ENCODE measurements at regions not wholly inside any gene's neighbourhood (a gene's known extent, or its start where the extent isn't known, plus 50 kb on each side); places are given as distances from the start of the nearest gene placed in this dataset.

DNA sequence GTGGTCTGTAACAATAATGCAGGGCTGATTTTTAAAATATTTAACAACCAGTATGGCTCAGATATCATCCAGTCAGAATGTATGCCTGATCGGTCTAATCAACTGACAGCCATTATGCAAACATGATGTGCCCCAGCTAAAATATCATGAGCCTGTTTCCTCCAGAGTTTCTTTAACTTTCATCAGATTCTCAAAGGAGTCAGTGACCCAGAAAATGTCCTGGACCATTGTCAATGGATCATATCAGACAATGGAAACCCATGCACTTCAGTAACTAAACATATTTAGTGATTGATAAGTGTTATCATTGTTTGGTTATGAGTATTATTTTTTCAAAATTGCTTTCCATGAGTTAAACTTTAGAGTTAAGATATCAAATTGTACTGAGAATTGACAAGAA, 173.5 kb downstream of the LMBRD1 start:
- Mint-ChIP-seq H3K4me1 (peaks cover 29% of the 10 kb centered on the region), H3K27me3 (ENCODE audit: low read depth) (no peaks in the 10 kb centered on the region), H3K4me3 (no peak overlapping the region), H3K36me3 (no peaks in the 10 kb centered on the region), H3K27ac (no peak overlapping the region), H3K9me3 (no peaks in the 10 kb centered on the region)
- ChIA-PET CTCF (interaction anchor here (0.6 kb wide), 1 partner anchor 195 kb away, joined by 3 read pairs; no protein-coding TSS in a partner anchor), POLR2A (no interaction called here)
- DNase-seq (ENCODE audit: low spot score) (no peak), ATAC-seq (no peak)
- TF ChIP-seq, protein P1, sequence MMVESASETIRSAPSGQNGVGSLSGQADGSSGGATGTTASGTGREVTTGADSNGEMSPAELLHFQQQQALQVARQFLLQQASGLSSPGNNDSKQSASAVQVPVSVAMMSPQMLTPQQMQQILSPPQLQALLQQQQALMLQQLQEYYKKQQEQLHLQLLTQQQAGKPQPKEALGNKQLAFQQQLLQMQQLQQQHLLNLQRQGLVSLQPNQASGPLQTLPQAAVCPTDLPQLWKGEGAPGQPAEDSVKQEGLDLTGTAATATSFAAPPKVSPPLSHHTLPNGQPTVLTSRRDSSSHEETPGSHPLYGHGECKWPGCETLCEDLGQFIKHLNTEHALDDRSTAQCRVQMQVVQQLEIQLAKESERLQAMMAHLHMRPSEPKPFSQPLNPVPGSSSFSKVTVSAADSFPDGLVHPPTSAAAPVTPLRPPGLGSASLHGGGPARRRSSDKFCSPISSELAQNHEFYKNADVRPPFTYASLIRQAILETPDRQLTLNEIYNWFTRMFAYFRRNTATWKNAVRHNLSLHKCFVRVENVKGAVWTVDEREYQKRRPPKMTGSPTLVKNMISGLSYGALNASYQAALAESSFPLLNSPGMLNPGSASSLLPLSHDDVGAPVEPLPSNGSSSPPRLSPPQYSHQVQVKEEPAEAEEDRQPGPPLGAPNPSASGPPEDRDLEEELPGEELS (CRISPR knock-in tag; IDR thresholded peaks at IDR 0.05), result no peak
- TF ChIP-seq, protein P2, sequence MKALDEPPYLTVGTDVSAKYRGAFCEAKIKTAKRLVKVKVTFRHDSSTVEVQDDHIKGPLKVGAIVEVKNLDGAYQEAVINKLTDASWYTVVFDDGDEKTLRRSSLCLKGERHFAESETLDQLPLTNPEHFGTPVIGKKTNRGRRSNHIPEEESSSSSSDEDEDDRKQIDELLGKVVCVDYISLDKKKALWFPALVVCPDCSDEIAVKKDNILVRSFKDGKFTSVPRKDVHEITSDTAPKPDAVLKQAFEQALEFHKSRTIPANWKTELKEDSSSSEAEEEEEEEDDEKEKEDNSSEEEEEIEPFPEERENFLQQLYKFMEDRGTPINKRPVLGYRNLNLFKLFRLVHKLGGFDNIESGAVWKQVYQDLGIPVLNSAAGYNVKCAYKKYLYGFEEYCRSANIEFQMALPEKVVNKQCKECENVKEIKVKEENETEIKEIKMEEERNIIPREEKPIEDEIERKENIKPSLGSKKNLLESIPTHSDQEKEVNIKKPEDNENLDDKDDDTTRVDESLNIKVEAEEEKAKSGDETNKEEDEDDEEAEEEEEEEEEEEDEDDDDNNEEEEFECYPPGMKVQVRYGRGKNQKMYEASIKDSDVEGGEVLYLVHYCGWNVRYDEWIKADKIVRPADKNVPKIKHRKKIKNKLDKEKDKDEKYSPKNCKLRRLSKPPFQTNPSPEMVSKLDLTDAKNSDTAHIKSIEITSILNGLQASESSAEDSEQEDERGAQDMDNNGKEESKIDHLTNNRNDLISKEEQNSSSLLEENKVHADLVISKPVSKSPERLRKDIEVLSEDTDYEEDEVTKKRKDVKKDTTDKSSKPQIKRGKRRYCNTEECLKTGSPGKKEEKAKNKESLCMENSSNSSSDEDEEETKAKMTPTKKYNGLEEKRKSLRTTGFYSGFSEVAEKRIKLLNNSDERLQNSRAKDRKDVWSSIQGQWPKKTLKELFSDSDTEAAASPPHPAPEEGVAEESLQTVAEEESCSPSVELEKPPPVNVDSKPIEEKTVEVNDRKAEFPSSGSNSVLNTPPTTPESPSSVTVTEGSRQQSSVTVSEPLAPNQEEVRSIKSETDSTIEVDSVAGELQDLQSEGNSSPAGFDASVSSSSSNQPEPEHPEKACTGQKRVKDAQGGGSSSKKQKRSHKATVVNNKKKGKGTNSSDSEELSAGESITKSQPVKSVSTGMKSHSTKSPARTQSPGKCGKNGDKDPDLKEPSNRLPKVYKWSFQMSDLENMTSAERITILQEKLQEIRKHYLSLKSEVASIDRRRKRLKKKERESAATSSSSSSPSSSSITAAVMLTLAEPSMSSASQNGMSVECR (CRISPR knock-in tag; IDR thresholded peaks at IDR 0.05; ENCODE audit: borderline replicate concordance), result no peak
- no peak for TF ChIP-seq ZNF423 (CRISPR knock-in tag; IDR thresholded peaks at IDR 0.05)
- TF ChIP-seq, protein P3, sequence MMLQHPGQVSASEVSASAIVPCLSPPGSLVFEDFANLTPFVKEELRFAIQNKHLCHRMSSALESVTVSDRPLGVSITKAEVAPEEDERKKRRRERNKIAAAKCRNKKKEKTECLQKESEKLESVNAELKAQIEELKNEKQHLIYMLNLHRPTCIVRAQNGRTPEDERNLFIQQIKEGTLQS (CRISPR knock-in tag; conservative IDR thresholded peaks at IDR 0.05), result no peak
- no peak for TF ChIP-seq NFYB (CRISPR knock-in tag; conservative IDR thresholded peaks at IDR 0.05; ENCODE audit: low read depth)
- TF ChIP-seq, protein P4, sequence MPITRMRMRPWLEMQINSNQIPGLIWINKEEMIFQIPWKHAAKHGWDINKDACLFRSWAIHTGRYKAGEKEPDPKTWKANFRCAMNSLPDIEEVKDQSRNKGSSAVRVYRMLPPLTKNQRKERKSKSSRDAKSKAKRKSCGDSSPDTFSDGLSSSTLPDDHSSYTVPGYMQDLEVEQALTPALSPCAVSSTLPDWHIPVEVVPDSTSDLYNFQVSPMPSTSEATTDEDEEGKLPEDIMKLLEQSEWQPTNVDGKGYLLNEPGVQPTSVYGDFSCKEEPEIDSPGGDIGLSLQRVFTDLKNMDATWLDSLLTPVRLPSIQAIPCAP (CRISPR knock-in tag; IDR thresholded peaks at IDR 0.05), result no peak
- no peak for TF ChIP-seq CREM (CRISPR knock-in tag; IDR thresholded peaks at IDR 0.05)
- TF ChIP-seq NR1H2 (CRISPR knock-in tag; IDR thresholded peaks at IDR 0.05), result no peak
- TF ChIP-seq, protein P5, sequence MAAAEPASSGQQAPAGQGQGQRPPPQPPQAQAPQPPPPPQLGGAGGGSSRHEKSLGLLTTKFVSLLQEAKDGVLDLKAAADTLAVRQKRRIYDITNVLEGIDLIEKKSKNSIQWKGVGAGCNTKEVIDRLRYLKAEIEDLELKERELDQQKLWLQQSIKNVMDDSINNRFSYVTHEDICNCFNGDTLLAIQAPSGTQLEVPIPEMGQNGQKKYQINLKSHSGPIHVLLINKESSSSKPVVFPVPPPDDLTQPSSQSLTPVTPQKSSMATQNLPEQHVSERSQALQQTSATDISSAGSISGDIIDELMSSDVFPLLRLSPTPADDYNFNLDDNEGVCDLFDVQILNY (CRISPR knock-in tag; IDR thresholded peaks at IDR 0.05), result no peak
- TF ChIP-seq, protein P6, sequence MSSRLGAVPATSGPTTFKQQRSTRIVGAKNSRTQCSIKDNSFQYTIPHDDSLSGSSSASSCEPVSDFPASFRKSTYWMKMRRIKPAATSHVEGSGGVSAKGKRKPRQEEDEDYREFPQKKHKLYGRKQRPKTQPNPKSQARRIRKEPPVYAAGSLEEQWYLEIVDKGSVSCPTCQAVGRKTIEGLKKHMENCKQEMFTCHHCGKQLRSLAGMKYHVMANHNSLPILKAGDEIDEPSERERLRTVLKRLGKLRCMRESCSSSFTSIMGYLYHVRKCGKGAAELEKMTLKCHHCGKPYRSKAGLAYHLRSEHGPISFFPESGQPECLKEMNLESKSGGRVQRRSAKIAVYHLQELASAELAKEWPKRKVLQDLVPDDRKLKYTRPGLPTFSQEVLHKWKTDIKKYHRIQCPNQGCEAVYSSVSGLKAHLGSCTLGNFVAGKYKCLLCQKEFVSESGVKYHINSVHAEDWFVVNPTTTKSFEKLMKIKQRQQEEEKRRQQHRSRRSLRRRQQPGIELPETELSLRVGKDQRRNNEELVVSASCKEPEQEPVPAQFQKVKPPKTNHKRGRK (CRISPR knock-in tag; IDR thresholded peaks at IDR 0.05; ENCODE audit: borderline replicate concordance), result no peak
- TF ChIP-seq GRHL2 (CRISPR knock-in tag; IDR thresholded peaks at IDR 0.05; ENCODE audit: insufficient replicate concordance, severe bottlenecking), result no peak
- no peak for TF ChIP-seq NFE2L1 (CRISPR knock-in tag; IDR thresholded peaks at IDR 0.05)
- TF ChIP-seq, protein P7, sequence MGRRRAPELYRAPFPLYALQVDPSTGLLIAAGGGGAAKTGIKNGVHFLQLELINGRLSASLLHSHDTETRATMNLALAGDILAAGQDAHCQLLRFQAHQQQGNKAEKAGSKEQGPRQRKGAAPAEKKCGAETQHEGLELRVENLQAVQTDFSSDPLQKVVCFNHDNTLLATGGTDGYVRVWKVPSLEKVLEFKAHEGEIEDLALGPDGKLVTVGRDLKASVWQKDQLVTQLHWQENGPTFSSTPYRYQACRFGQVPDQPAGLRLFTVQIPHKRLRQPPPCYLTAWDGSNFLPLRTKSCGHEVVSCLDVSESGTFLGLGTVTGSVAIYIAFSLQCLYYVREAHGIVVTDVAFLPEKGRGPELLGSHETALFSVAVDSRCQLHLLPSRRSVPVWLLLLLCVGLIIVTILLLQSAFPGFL (CRISPR knock-in tag; IDR thresholded peaks at IDR 0.05; ENCODE audit: borderline replicate concordance), result no peak
- TF ChIP-seq, protein P8, sequence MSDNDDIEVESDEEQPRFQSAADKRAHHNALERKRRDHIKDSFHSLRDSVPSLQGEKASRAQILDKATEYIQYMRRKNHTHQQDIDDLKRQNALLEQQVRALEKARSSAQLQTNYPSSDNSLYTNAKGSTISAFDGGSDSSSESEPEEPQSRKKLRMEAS (CRISPR knock-in tag; IDR thresholded peaks at IDR 0.05), result no peak
- TF ChIP-seq, protein P9, sequence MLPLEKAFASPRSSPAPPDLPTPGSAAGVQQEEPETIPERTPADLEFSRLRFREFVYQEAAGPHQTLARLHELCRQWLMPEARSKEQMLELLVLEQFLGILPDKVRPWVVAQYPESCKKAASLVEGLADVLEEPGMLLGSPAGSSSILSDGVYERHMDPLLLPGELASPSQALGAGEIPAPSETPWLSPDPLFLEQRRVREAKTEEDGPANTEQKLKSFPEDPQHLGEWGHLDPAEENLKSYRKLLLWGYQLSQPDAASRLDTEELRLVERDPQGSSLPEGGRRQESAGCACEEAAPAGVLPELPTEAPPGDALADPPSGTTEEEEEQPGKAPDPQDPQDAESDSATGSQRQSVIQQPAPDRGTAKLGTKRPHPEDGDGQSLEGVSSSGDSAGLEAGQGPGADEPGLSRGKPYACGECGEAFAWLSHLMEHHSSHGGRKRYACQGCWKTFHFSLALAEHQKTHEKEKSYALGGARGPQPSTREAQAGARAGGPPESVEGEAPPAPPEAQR (CRISPR knock-in tag; IDR thresholded peaks at IDR 0.05), result no peak
- no peak for TF ChIP-seq SP1 (CRISPR knock-in tag; conservative IDR thresholded peaks at IDR 0.05)
- no peak for TF ChIP-seq IRF2 (CRISPR knock-in tag; IDR thresholded peaks at IDR 0.05; ENCODE audit: borderline replicate concordance, low read depth)

Measured in WTC11 (cell line).